CD4-positive, alpha-beta memory T cell (primary cell): ENCODE measurements at regions not wholly inside any gene's neighbourhood (a gene's known extent, or its start where the extent isn't known, plus 50 kb on each side); places are given as distances from the start of the nearest gene placed in this dataset.
"Not testable (repeated sequence)": the region's sequence is repeated elsewhere in the genome, so short reads cannot be mapped to it uniquely, and the experiment has no call there.

Experiments used
- CTCF ChIA-PET: fragments of 350-600 bp; sonication (Branson Sonifier 250); formaldehyde crosslinking; loops from one replicate; lab custom pipeline; 2021; ENCODE audit warnings: inconsistent platforms; ENCODE audit not compliant: partially characterized antibody; lab: Charles Lee
- POLR2A ChIA-PET: fragments of 350-600 bp; sonication (Branson Sonifier 250); formaldehyde crosslinking; loops from one replicate; lab custom pipeline; 2021; ENCODE audit not compliant: partially characterized antibody; lab: Charles Lee
- DNase-seq, 5 donors: peaks; one replicate each; pipeline versions ENCODE4 v3.0.0 to v3.0.0-alpha.2; 2020 to 2022; ENCODE audit warnings: mixed read lengths in 1 of 5
- H3K27ac ChIP-seq: one replicate; pipeline ENCODE4 v1.7.0; 2013; ENCODE audit warnings: low read depth, low read length
- H3K27me3 ChIP-seq: 2 replicates; pipeline ENCODE4 v1.7.0; 2013; ENCODE audit warnings: mild to moderate bottlenecking, low read length, moderate library complexity; ENCODE audit not compliant: insufficient read depth
- H3K36me3 ChIP-seq: 2 replicates; pipeline ENCODE4 v1.7.0; 2013; ENCODE audit warnings: mild to moderate bottlenecking, low read length, moderate library complexity; ENCODE audit not compliant: insufficient read depth
- H3K4me1 ChIP-seq: 2 replicates; pipeline ENCODE4 v1.7.0; 2013; ENCODE audit warnings: mild to moderate bottlenecking, low read length, moderate library complexity; ENCODE audit not compliant: insufficient read depth
- H3K4me3 ChIP-seq, 2 donors: one replicate each; pipeline ENCODE4 v1.7.0; 2013; ENCODE audit warnings: low read length in 2 of 2, mild to moderate bottlenecking in 1 of 2
- H3K9me3 ChIP-seq, 2 donors: one replicate each; pipeline ENCODE4 v1.7.0; 2013; ENCODE audit warnings: low read length in 2 of 2, control low read depth in 1 of 2; ENCODE audit not compliant: control insufficient read depth in 1 of 2
- H3K27ac Mint-ChIP-seq, 7 donors: one replicate each; pipeline ENCODE4 v1.8.0; 2020 to 2021; ENCODE audit warnings: mixed read lengths in 7 of 7, mild to moderate bottlenecking in 6 of 7, inconsistent platforms in 3 of 7, moderate library complexity in 3 of 7
- H3K27me3 Mint-ChIP-seq, 2 donors: one replicate each; pipeline ENCODE4 v1.8.0; 2020 to 2021; ENCODE audit warnings: mixed read lengths in 2 of 2
- H3K36me3 Mint-ChIP-seq, 2 donors: one replicate each; pipeline ENCODE4 v1.8.0; 2020 to 2021; ENCODE audit warnings: mixed read lengths in 2 of 2, inconsistent platforms in 1 of 2, mild to moderate bottlenecking in 1 of 2
- H3K4me1 Mint-ChIP-seq, 4 donors: one replicate each; pipeline ENCODE4 v1.8.0; 2020 to 2021; ENCODE audit warnings: mixed read lengths in 4 of 4, mild to moderate bottlenecking in 1 of 4
- H3K4me3 Mint-ChIP-seq, 8 donors: one replicate each; pipeline ENCODE4 v1.8.0; 2020 to 2021; ENCODE audit warnings: mixed read lengths in 8 of 8, mild to moderate bottlenecking in 7 of 8, moderate library complexity in 6 of 8, inconsistent platforms in 3 of 8
- H3K9me3 Mint-ChIP-seq, 8 donors: one replicate each; pipeline ENCODE4 v1.8.0; 2020 to 2021; ENCODE audit warnings: mixed read lengths in 8 of 8, mild to moderate bottlenecking in 5 of 8, inconsistent platforms in 3 of 8, moderate library complexity in 1 of 8
- intact Hi-C: fragments of 100-400 bp; cut with micrococcal nuclease; formaldehyde crosslinking; loops from one replicate; pipeline ENCODE4 v1.15.1; 2023

GRCh38 chr20:29885282-29886185 is 1371.9 kb upstream of the DEFB115 start:
- H3K27ac Mint-ChIP-seq, H3K27ac ChIP-seq, H3K27me3 ChIP-seq, H3K4me3 ChIP-seq, DNase-seq, H3K4me3 Mint-ChIP-seq, POLR2A ChIA-PET, H3K27me3 Mint-ChIP-seq, H3K9me3 ChIP-seq, H3K36me3 ChIP-seq, CTCF ChIA-PET, H3K4me1 Mint-ChIP-seq, H3K36me3 Mint-ChIP-seq, H3K4me1 ChIP-seq: not testable (repeated sequence)
- intact Hi-C loops = loop anchor here (10.0 kb wide), 1 partner anchor 761 kb away; no protein-coding TSS in a partner anchor
- peaks cover 11 to 53% (median 28%) of the 10 kb centered on the region in 8 donors for H3K9me3 Mint-ChIP-seq

GRCh38 chr20:29891555-29891954 is 1365.9 kb upstream of the DEFB115 start:
- H3K4me1 ChIP-seq, DNase-seq, H3K27ac ChIP-seq, H3K4me1 Mint-ChIP-seq, POLR2A ChIA-PET, intact Hi-C loops, H3K9me3 ChIP-seq, H3K27me3 ChIP-seq, H3K27ac Mint-ChIP-seq, H3K27me3 Mint-ChIP-seq, H3K36me3 Mint-ChIP-seq, H3K4me3 Mint-ChIP-seq, H3K36me3 ChIP-seq, H3K4me3 ChIP-seq: not testable (repeated sequence)
- CTCF ChIA-PET = interaction anchor here (2.3 kb wide), 1 partner anchor 686 kb away, joined by 6 read pairs; no protein-coding TSS in a partner anchor
- peaks cover 0 to 21% (median 14%) of the 10 kb centered on the region in 8 donors for H3K9me3 Mint-ChIP-seq
